GM12878 (cell line): ENCODE measurements at regions not wholly inside any gene's neighbourhood (a gene's known extent, or its start where the extent isn't known, plus 50 kb on each side); places are given as distances from the start of the nearest gene placed in this dataset.
A peak's percentile ranks its signal among the peaks of the same experiment; 100 is the strongest.

Experiments used
- ATAC-seq: fragments of 200-7000 bp; cut with Tn5 transposase; 3 replicates; pipeline ENCODE4 v1.9.1; 2020; ENCODE audit warnings: mild to moderate bottlenecking, moderate library complexity
- BruUV-seq: library from RNA; stranded (reverse); fragments of 400-500 nt; replicated peaks from 2 replicates; lab custom pipeline; 2021; lab: Mats Ljungman, UMichigan
- CTCF ChIA-PET: fragments of 300-600 bp; sonication (Branson Sonifier 250); formaldehyde crosslinking; extraction: SDS; loops from one replicate; lab custom pipeline; 2021; ENCODE audit warnings: inconsistent platforms; lab: Yijun Ruan, JAX
- POLR2A ChIA-PET: fragments of 350-600 bp; formaldehyde crosslinking; extraction: SDS; loops from one replicate; lab custom pipeline; 2021; ENCODE audit warnings: inconsistent platforms; lab: Charles Lee
- RAD21 ChIA-PET: fragments of 300-600 bp; sonication (Branson Sonifier 250); formaldehyde crosslinking; loops from one replicate; lab custom pipeline; 2023; ENCODE audit warnings: antibody characterized with exemption; ENCODE audit not compliant: unreplicated experiment; lab: Charles Lee
- SMC1A ChIA-PET: fragments of 300-600 bp; sonication (Branson Sonifier 250); formaldehyde crosslinking; loops from one replicate; lab custom pipeline; 2023; ENCODE audit not compliant: unreplicated experiment, uncharacterized antibody; lab: Charles Lee
- DNase-seq: peaks from one replicate; pipeline ENCODE4 v3.0.0-alpha.2; 2011; ENCODE audit warnings: low read depth, low spot score
- FAIRE-seq: peaks from 3 replicates; lab custom pipeline; 2011; peaks lifted over from hg19 to GRCh38; lab: Jason Lieb, UNC
- H2AFZ ChIP-seq: 2 replicates; pipeline ENCODE4 v1.6.0; 2011; ENCODE audit warnings: low read depth, low read length, control low read depth; ENCODE audit not compliant: control insufficient read depth
- H3K27ac ChIP-seq: 2 replicates; pipeline ENCODE4 v1.5.1; 2011; ENCODE audit warnings: control low read depth; ENCODE audit not compliant: control insufficient read depth, insufficient read depth
- H3K27me3 ChIP-seq, 2 experiments: replicated peaks in 1 of 2; 2 replicates each; pipeline versions ENCODE4 v1.6.0 to v1.6.1; 2011; ENCODE audit warnings: low read length in 1 of 2; ENCODE audit not compliant: control insufficient read depth in 2 of 2, insufficient read depth in 2 of 2
- H3K36me3 ChIP-seq, 2 experiments: 2 replicates each; pipeline ENCODE4 v1.5.1; 2011; ENCODE audit warnings: low read length in 1 of 2; ENCODE audit not compliant: control insufficient read depth in 2 of 2, insufficient read depth in 2 of 2
- H3K4me1 ChIP-seq: 2 replicates; pipeline ENCODE4 v1.6.1; 2011; ENCODE audit warnings: mild to moderate bottlenecking, low read length, moderate library complexity, mixed read lengths; ENCODE audit not compliant: control insufficient read depth, insufficient read depth
- H3K4me2 ChIP-seq: 2 replicates; pipeline ENCODE4 v1.6.0; 2011; ENCODE audit warnings: control low read depth; ENCODE audit not compliant: control insufficient read depth, insufficient read depth
- H3K4me3 ChIP-seq: fragments of 200-600 bp; sonication (generic); 2 replicates; pipeline ENCODE4 v1.5.1; 2016
- H3K79me2 ChIP-seq: 2 replicates; pipeline ENCODE4 v1.6.0; 2011; ENCODE audit warnings: low read length; ENCODE audit not compliant: control insufficient read depth, insufficient read depth
- H3K9ac ChIP-seq: 2 replicates; pipeline ENCODE4 v1.8.0; 2011; ENCODE audit warnings: low read length, control low read depth, mixed read lengths; ENCODE audit not compliant: control insufficient read depth, insufficient read depth
- H3K9me3 ChIP-seq: replicated peaks from 3 replicates; pipeline ENCODE4 v1.5.1; 2011; ENCODE audit warnings: mild to moderate bottlenecking, low read length; ENCODE audit not compliant: control insufficient read depth, insufficient read depth
- H4K20me1 ChIP-seq: 2 replicates; pipeline ENCODE4 v1.6.0; 2011; ENCODE audit not compliant: control insufficient read depth, insufficient read depth
- ASH2L ChIP-seq: fragments of 300-600, 200-600 bp; sonication (generic); IDR thresholded peaks from 2 replicates; pipeline ENCODE4 v1.6.1; 2017; ENCODE audit warnings: low read depth, mild to moderate bottlenecking, borderline replicate concordance
- CHD4 ChIP-seq: fragments of 200-600 bp; sonication (generic); IDR thresholded peaks from 2 replicates; pipeline ENCODE4 v1.6.1; 2016; ENCODE audit warnings: mild to moderate bottlenecking
- ESRRA ChIP-seq: IDR thresholded peaks from 2 replicates; pipeline ENCODE4 v1.6.1; 2012; ENCODE audit warnings: mild to moderate bottlenecking, low read length, improper control_type of control experiment
- JUND ChIP-seq: IDR thresholded peaks from 2 replicates; pipeline ENCODE4 v1.6.1; 2012; ENCODE audit warnings: low read depth, mild to moderate bottlenecking, low read length, improper control_type of control experiment, moderate library complexity
- MYC ChIP-seq: IDR thresholded peaks from 2 replicates; pipeline ENCODE4 v1.6.1; 2011; ENCODE audit warnings: mild to moderate bottlenecking, low read length, moderate library complexity, inconsistent platforms; ENCODE audit not compliant: insufficient read depth, insufficient replicate concordance, insufficient read length, severe bottlenecking
- NKRF ChIP-seq: fragments of 450-650 bp; conservative IDR thresholded peaks from 2 replicates; pipeline ENCODE4 v1.6.1; 2017; ENCODE audit warnings: mild to moderate bottlenecking, moderate library complexity
- NRF1 ChIP-seq: conservative IDR thresholded peaks from 2 replicates; pipeline ENCODE4 v1.6.1; 2011; ENCODE audit warnings: mild to moderate bottlenecking, low read depth, low read length, improper control_type of control experiment
- SREBF2 ChIP-seq: IDR thresholded peaks from 2 replicates; pipeline ENCODE4 v1.6.1; 2012; ENCODE audit warnings: mild to moderate bottlenecking, low read length
- TAF1 ChIP-seq: IDR thresholded peaks from 2 replicates; pipeline ENCODE4 v1.6.1; 2011; ENCODE audit warnings: mild to moderate bottlenecking, low read depth, low read length, borderline replicate concordance
- TARDBP ChIP-seq: IDR thresholded peaks from 2 replicates; pipeline ENCODE4 v1.6.1; 2016; ENCODE audit warnings: borderline replicate concordance
- ZNF207 ChIP-seq: fragments of 450-650 bp; IDR thresholded peaks from 2 replicates; pipeline ENCODE4 v1.6.1; 2014; ENCODE audit warnings: antibody characterized with exemption, mild to moderate bottlenecking, borderline replicate concordance
- ZSCAN29 ChIP-seq: fragments of 450-650 bp; IDR thresholded peaks from 2 replicates; pipeline ENCODE4 v1.6.1; 2017; ENCODE audit warnings: mild to moderate bottlenecking, moderate library complexity
- WGBS: methylation state at CpG from one replicate; pipeline ENCODE4 v1.1.6; 2016; ENCODE audit warnings: low lambda C conversion rate; ENCODE audit not compliant: insufficient replicate concordance, insufficient coverage; ENCODE audit errors: missing lambda C conversion rate; 5-methylcytosine and 5-hydroxymethylcytosine counted together
- in situ Hi-C: fragments of 300-500 bp; cut with MboI; formaldehyde crosslinking; loops from 9 replicates; pipeline ENCODE4 v1.14.3; 2018; ENCODE audit warnings: mixed read lengths
- intact Hi-C: fragments of 100-400 bp; cut with micrococcal nuclease; formaldehyde crosslinking; loops from one replicate; pipeline ENCODE4 v1.14.2; 2022; ENCODE audit not compliant: unreplicated experiment

GRCh38 chr3:168613151-168613550 lies 517.4 kb upstream of the GOLIM4 start (continued):
- TF ChIP-seq NKRF (no peak), JUND (no peak), ESRRA (no peak), NRF1 (no peak)

GRCh38 chr3:168612671-168613070 lies 516.9 kb upstream of the GOLIM4 start:
- ChIA-PET RAD21 (interaction anchor here (1.0 to 1.2 kb wide), 2 partner anchors 8 to 33 kb away, joined by 3 to 4 read pairs; no protein-coding TSS in a partner anchor), CTCF (interaction anchor here (0.9 to 1.2 kb wide), 2 partner anchors 22 to 101 kb away, joined by 4 read pairs; no protein-coding TSS in a partner anchor), SMC1A (interaction anchor here (0.9 to 1.3 kb wide), 3 partner anchors 8 to 62 kb away, joined by 3 to 6 read pairs (median 3); no protein-coding TSS in a partner anchor), POLR2A (no interaction called here)
- WGBS = 22% methylated on average over 5 of the region's 5 CpGs
- Histone ChIP-seq H3K4me3 (no peak overlapping the region), H4K20me1 (no peaks in the 10 kb centered on the region), H3K4me2 (no peak overlapping the region), H3K9ac (no peak overlapping the region), H3K9me3 (no peaks in the 10 kb centered on the region), H3K36me3 (no peaks in the 10 kb centered on the region), H3K27me3 (no peaks in the 10 kb centered on the region), H3K79me2 (no peaks in the 10 kb centered on the region), H3K27ac (no peak overlapping the region), H2AFZ (peak overlapping the region; percentile 3), H3K4me1 (peaks cover 4% of the 10 kb centered on the region; the same call in 1 of the 2 replicates)
- in situ Hi-C loops (no loop called here), intact Hi-C loops (no loop called here)
- FAIRE-seq (no peak), ATAC-seq (peak; percentile 44), DNase-seq (no peak)
- BruUV-seq = no TSS peak
- TF ChIP-seq SREBF2 (no peak), ZSCAN29 (no peak), ZNF207 (no peak), TARDBP (no peak), TAF1 (no peak), ASH2L (no peak), CHD4 (no peak), MYC (no peak)
